Spleen (tissue), 11 donors: ENCODE measurements at regions not wholly inside any gene's neighbourhood (a gene's known extent, or its start where the extent isn't known, plus 50 kb on each side); places are given as distances from the start of the nearest gene placed in this dataset.

Source experiments
- DNase-seq: peaks from one replicate; pipeline ENCODE4 v3.0.0-alpha.2; 2020
- H3K27ac ChIP-seq, 8 donors: fragments of 200-600 bp; sonication (generic) in 7 of 8; 1 replicate in 4 of 8; 2 replicates in 4 of 8; pipeline versions ENCODE4 v1.5.0 to v1.8.0; 2016 to 2021; ENCODE audit warnings: inconsistent platforms in 4 of 8, mild to moderate bottlenecking in 4 of 8, moderate library complexity in 1 of 8
- H3K27me3 ChIP-seq, 7 donors: fragments of 200-600 bp; sonication (generic) in 6 of 7; replicated peaks in 1 of 7; 1 replicate in 4 of 7; 2 replicates in 3 of 7; pipeline versions ENCODE4 v1.5.0 to v1.8.0; 2016 to 2021; ENCODE audit warnings: inconsistent platforms in 3 of 7, mild to moderate bottlenecking in 1 of 7
- H3K36me3 ChIP-seq, 6 donors: fragments of 200-600 bp; sonication (generic) in 5 of 6; 1 replicate in 4 of 6; 2 replicates in 2 of 6; pipeline versions ENCODE4 v1.5.0 to v1.8.0; 2016 to 2021; ENCODE audit warnings: inconsistent platforms in 2 of 6
- H3K4me1 ChIP-seq, 6 donors: fragments of 200-600 bp; sonication (generic) in 5 of 6; 1 replicate in 3 of 6; 2 replicates in 3 of 6; pipeline versions ENCODE4 v1.5.0 to v1.8.0; 2016 to 2021; ENCODE audit warnings: inconsistent platforms in 3 of 6
- H3K4me3 ChIP-seq, 8 donors: fragments of 200-600 bp; sonication (generic) in 7 of 8; 1 replicate in 4 of 8; 2 replicates in 4 of 8; pipeline versions ENCODE4 v1.5.0 to v1.8.0; 2016 to 2021; ENCODE audit warnings: inconsistent platforms in 4 of 8, mild to moderate bottlenecking in 4 of 8, moderate library complexity in 2 of 8
- H3K9me3 ChIP-seq, 8 donors: fragments of 200-600 bp; sonication (generic) in 7 of 8; 1 replicate in 4 of 8; 2 replicates in 4 of 8; pipeline versions ENCODE4 v1.5.0 to v1.8.0; 2016 to 2021; ENCODE audit warnings: inconsistent platforms in 4 of 8
- CTCF ChIP-seq, 11 experiments: fragments of 200-600 bp in 7 of 11; fragments of 450-650 bp in 4 of 11; sonication (generic) in 4 of 11; IDR thresholded peaks in 8 of 11; conservative IDR thresholded peaks in 3 of 11; 1 replicate in 7 of 11; 2 replicates in 4 of 11; pipeline versions ENCODE4 v1.4.0 to v1.8.0; 2016 to 2021; ENCODE audit warnings: antibody characterized with exemption in 11 of 11, inconsistent platforms in 4 of 11, mild to moderate bottlenecking in 1 of 11
- POLR2A ChIP-seq, 3 donors: fragments of 450-650 bp; IDR thresholded peaks; one replicate each; pipeline ENCODE4 v1.5.1; 2017; ENCODE audit warnings: antibody characterized with exemption in 3 of 3, mild to moderate bottlenecking in 1 of 3
- POLR2AphosphoS5 ChIP-seq, 3 donors: sonication (generic); formaldehyde crosslinking; IDR thresholded peaks; one replicate each; pipeline ENCODE4 v1.5.1; 2017; ENCODE audit warnings: antibody characterized with exemption in 3 of 3
- WGBS, 5 donors: extraction: QIAGEN DNeasy Blood & Tissue Kit in 3 of 5; methylation state at CpG; one replicate each; pipeline versions ENCODE4 v1.1.5 to v1.1.7; 2013 to 2018; 5-methylcytosine and 5-hydroxymethylcytosine counted together
- intact Hi-C: fragments of 100-400 bp; cut with DNase I; formaldehyde crosslinking; loops from one replicate; pipeline ENCODE4 v1.15.0; 2023; ENCODE audit warnings: low total_unique reads
- donor health status: healthy with polysubstance abuse.
- donor health status: DM: no; HTN: no; CAD: no; lungs with moderate emphysema.
- donor health status: DM: no; HTN: no; CAD: no.
- donor health status: Bipolar disorder and iron deficiency.
- donor health status: healthy.
- donor health status: DM: no; HTN: no; CAD: no.
- donor health status: DM: yes; HTN: yes; CAD: no.

- H3K27me3 ChIP-seq: no peaks in the 10 kb centered on the region
- intact Hi-C loops: no loop called here
- H3K27ac ChIP-seq: no peak overlapping the region
- no peak overlapping the region for H3K4me3 ChIP-seq
- no peaks in the 10 kb centered on the region for H3K36me3 ChIP-seq
- WGBS, 5 donors: 59 to 79% (median 72%) methylated on average over 2 of the region's 2 CpGs
- DNase-seq: no peak
- H3K9me3 ChIP-seq: peaks cover 0 to 11% (median 5%) of the 10 kb centered on the region in 8 donors
- TF ChIP-seq POLR2AphosphoS5 (IDR thresholded peaks at IDR 0.05): no peak
- H3K4me1 ChIP-seq: no peaks in the 10 kb centered on the region
Measured at GRCh38 chr13:107421028-107421427, 794.3 kb downstream of the LIG4 start.

- no peaks in the 10 kb centered on the region for H3K36me3 ChIP-seq
- no peak for DNase-seq
- TF ChIP-seq POLR2AphosphoS5 (IDR thresholded peaks at IDR 0.05): no peak
- TF ChIP-seq POLR2A (IDR thresholded peaks at IDR 0.05): no peak
- no peak for TF ChIP-seq CTCF (IDR thresholded peaks at IDR 0.05 in 8 of 11, conservative IDR thresholded peaks at IDR 0.05 in 3 of 11)
- H3K9me3 ChIP-seq: no peaks in the 10 kb centered on the region
- intact Hi-C loops: no loop called here
- no peaks in the 10 kb centered on the region for H3K4me1 ChIP-seq
- no peak overlapping the region for H3K4me3 ChIP-seq
- no peak overlapping the region for H3K27ac ChIP-seq
- H3K27me3 ChIP-seq: no peaks in the 10 kb centered on the region
Measured at GRCh38 chr13:107413005-107413404, 802.3 kb downstream of the LIG4 start.

- TF ChIP-seq CTCF (IDR thresholded peaks at IDR 0.05 in 8 of 11, conservative IDR thresholded peaks at IDR 0.05 in 3 of 11): no peak
- TF ChIP-seq POLR2A (IDR thresholded peaks at IDR 0.05): no peak
- TF ChIP-seq POLR2AphosphoS5 (IDR thresholded peaks at IDR 0.05): no peak
- WGBS, 5 donors: 70 to 80% (median 73%) methylated on average over 3 of the region's 3 CpGs
Measured at GRCh38 chr13:107407074-107407473, 808.3 kb downstream of the LIG4 start.

GRCh38 chr13:107395927-107396662 lies 819.2 kb downstream of the LIG4 start:
- WGBS, 5 donors: 76 to 84% (median 81%) methylated on average over 7 of the region's 7 CpGs
- intact Hi-C loops: no loop called here
- H3K36me3 ChIP-seq: no peaks in the 10 kb centered on the region

More at GRCh38 chr13:107407074-107407473, 808.3 kb downstream of the LIG4 start:
- Histone ChIP-seq H3K27ac (no peak overlapping the region), H3K36me3 (no peaks in the 10 kb centered on the region), H3K9me3 (peaks cover 0 to 13% (median 6%) of the 10 kb centered on the region in 8 donors), H3K4me3 (no peak overlapping the region), H3K4me1 (no peaks in the 10 kb centered on the region), H3K27me3 (no peaks in the 10 kb centered on the region)
- DNase-seq: no peak
- intact Hi-C loops: no loop called here

More at GRCh38 chr13:107395927-107396662, 819.2 kb downstream of the LIG4 start:
- DNase-seq: no peak
- H3K27me3 ChIP-seq: no peaks in the 10 kb centered on the region
- H3K4me3 ChIP-seq: no peak overlapping the region
- no peaks in the 10 kb centered on the region for H3K4me1 ChIP-seq
- H3K9me3 ChIP-seq: no peaks in the 10 kb centered on the region
- H3K27ac ChIP-seq: no peak overlapping the region
- no peak for TF ChIP-seq POLR2A (IDR thresholded peaks at IDR 0.05)
- TF ChIP-seq CTCF (IDR thresholded peaks at IDR 0.05 in 8 of 11, conservative IDR thresholded peaks at IDR 0.05 in 3 of 11): no peak
- TF ChIP-seq POLR2AphosphoS5 (IDR thresholded peaks at IDR 0.05): no peak
